Endothelial cell of umbilical vein (primary cell): ENCODE measurements at regions not wholly inside any gene's neighbourhood (a gene's known extent, or its start where the extent isn't known, plus 50 kb on each side); places are given as distances from the start of the nearest gene placed in this dataset.

Experiments
- BruUV-seq: library from RNA; stranded (reverse); fragments of 400-500 nt; replicated peaks from 2 replicates; lab custom pipeline; 2021; lab: Mats Ljungman, UMichigan
- CTCF ChIA-PET: fragments of 300-600, 350-600 bp; sonication (Branson Sonifier 250); formaldehyde crosslinking; loops from one replicate; lab custom pipeline; 2021; ENCODE audit warnings: antibody characterized with exemption, inconsistent platforms; lab: Charles Lee
- POLR2A ChIA-PET: fragments of 300-600, 350-600 bp; sonication (Branson Sonifier 250); formaldehyde crosslinking; loops from one replicate; lab custom pipeline; 2021; ENCODE audit warnings: antibody characterized with exemption, inconsistent platforms; lab: Charles Lee
- DNase-seq: peaks from one replicate; pipeline ENCODE4 v3.0.0-alpha.2; 2011; ENCODE audit warnings: low read depth, low spot score
- FAIRE-seq: peaks from 2 replicates; lab custom pipeline; 2011; peaks lifted over from hg19 to GRCh38; lab: Jason Lieb, UNC
- H2AFZ ChIP-seq: 2 replicates; pipeline ENCODE4 v1.6.0; 2012; ENCODE audit warnings: low read depth, low read length, control low read depth, inconsistent platforms
- H3K27ac ChIP-seq: 2 replicates; pipeline ENCODE4 v1.5.1; 2011; ENCODE audit warnings: low read depth, mild to moderate bottlenecking, control low read depth, low read length, moderate library complexity; ENCODE audit not compliant: insufficient read depth
- H3K27me3 ChIP-seq, 2 experiments: 2 replicates each; pipeline versions ENCODE4 v1.6.0 to v1.6.1; 2011; ENCODE audit warnings: low read length in 2 of 2, mixed read lengths in 1 of 2; ENCODE audit not compliant: control insufficient read depth in 2 of 2, insufficient read depth in 2 of 2
- H3K36me3 ChIP-seq, 2 experiments: 2 replicates in 1 of 2; 3 replicates in 1 of 2; pipeline ENCODE4 v1.5.1; 2011; ENCODE audit warnings: low read length in 2 of 2, mild to moderate bottlenecking in 1 of 2, moderate library complexity in 1 of 2; ENCODE audit not compliant: control insufficient read depth in 2 of 2, insufficient read depth in 2 of 2; ENCODE audit errors: extremely low read depth in 1 of 2
- H3K4me1 ChIP-seq: 3 replicates; pipeline ENCODE4 v1.5.1; 2011; ENCODE audit warnings: mild to moderate bottlenecking, low read length; ENCODE audit not compliant: control insufficient read depth, insufficient read depth; ENCODE audit errors: extremely low read depth
- H3K4me2 ChIP-seq: 2 replicates; pipeline ENCODE4 v1.6.1; 2011; ENCODE audit warnings: low read length, control low read depth, mixed read lengths; ENCODE audit not compliant: insufficient read depth
- H3K4me3 ChIP-seq, 3 experiments: fragments of 200-600 bp in 1 of 3; sonication (generic), shearing (Covaris generic) in 1 of 3; replicated peaks in 1 of 3; 2 replicates each; pipeline ENCODE4 v1.5.1; 2011 to 2016; ENCODE audit warnings: control low read depth in 3 of 3, low read length in 3 of 3, mild to moderate bottlenecking in 2 of 3, inconsistent platforms in 1 of 3, low read depth in 1 of 3, moderate library complexity in 1 of 3; ENCODE audit not compliant: insufficient read depth in 1 of 3
- H3K79me2 ChIP-seq: 2 replicates; pipeline ENCODE4 v1.6.0; 2012; ENCODE audit warnings: low read length, inconsistent platforms; ENCODE audit not compliant: control insufficient read depth, insufficient read depth
- H3K9ac ChIP-seq: replicated peaks from 2 replicates; pipeline ENCODE3; 2011; ENCODE audit warnings: low read length, control low read depth; ENCODE audit not compliant: insufficient read depth; ENCODE audit errors: extremely low read depth
- H3K9me1 ChIP-seq: replicated peaks from 3 replicates; pipeline ENCODE4 v1.6.0; 2011; ENCODE audit warnings: mild to moderate bottlenecking, low read length; ENCODE audit not compliant: control insufficient read depth, insufficient read depth; ENCODE audit errors: extremely low read depth
- H3K9me3 ChIP-seq: replicated peaks from 2 replicates; pipeline ENCODE4 v1.5.1; 2012; ENCODE audit warnings: low read length, inconsistent platforms; ENCODE audit not compliant: control insufficient read depth, insufficient read depth
- H4K20me1 ChIP-seq: replicated peaks from 2 replicates; pipeline ENCODE3; 2011; ENCODE audit warnings: mild to moderate bottlenecking, low read length; ENCODE audit not compliant: control insufficient read depth, insufficient read depth; ENCODE audit errors: extremely low read depth
- EZH2 ChIP-seq: IDR thresholded peaks from 2 replicates; pipeline ENCODE4 v1.6.1; 2012; ENCODE audit warnings: borderline replicate concordance, low read depth, mild to moderate bottlenecking, moderate library complexity, low read length, inconsistent platforms; ENCODE audit not compliant: severe bottlenecking
- FOS ChIP-seq: IDR thresholded peaks from 2 replicates; pipeline ENCODE4 v1.6.1; 2011; ENCODE audit warnings: mild to moderate bottlenecking, low read length, moderate library complexity, borderline replicate concordance; ENCODE audit not compliant: insufficient read depth
- GATA2 ChIP-seq: IDR thresholded peaks from 2 replicates; pipeline ENCODE4 v1.7.0; 2011; ENCODE audit warnings: low read depth, mild to moderate bottlenecking, moderate library complexity, mixed read lengths, low read length; ENCODE audit not compliant: insufficient read length, insufficient read depth
- JUN ChIP-seq: IDR thresholded peaks from 2 replicates; pipeline ENCODE4 v1.6.1; 2011; ENCODE audit warnings: borderline replicate concordance, low read depth; ENCODE audit not compliant: insufficient read length, insufficient read depth
- MAX ChIP-seq: IDR thresholded peaks from 2 replicates; pipeline ENCODE4 v1.6.1; 2011; ENCODE audit not compliant: insufficient read depth, insufficient read length
- MYC ChIP-seq: IDR thresholded peaks from one replicate; pipeline ENCODE4 v1.6.1; 2011; ENCODE audit warnings: mild to moderate bottlenecking, low read depth, low read length
- POLR2A ChIP-seq: IDR thresholded peaks from 2 replicates; pipeline ENCODE4 v1.6.1; 2012; ENCODE audit warnings: low read depth, mild to moderate bottlenecking, control low read depth, low read length
- POLR2AphosphoS5 ChIP-seq: IDR thresholded peaks from 2 replicates; pipeline ENCODE4 v1.6.1; 2012; ENCODE audit warnings: low read depth, mild to moderate bottlenecking, control low read depth, low read length, moderate library complexity; ENCODE audit not compliant: insufficient read depth
- dilution Hi-C: fragments of 300-500 bp; cut with MboI; formaldehyde crosslinking; loops from one replicate; pipeline ENCODE4 v1.15.0; 2019; ENCODE audit warnings: low sequenced_read_pairs; ENCODE audit not compliant: extremely low pct_ligation_motif_present
- intact Hi-C: fragments of 100-400 bp; cut with micrococcal nuclease; formaldehyde crosslinking; loops from one replicate; pipeline ENCODE4 v1.10.0; 2022
- TF ChIP-seq, protein P1 (sequence below), 2 donors: IDR thresholded peaks; 1 replicate in 1 of 2; 2 replicates in 1 of 2; pipeline ENCODE4 v1.5.1; 2011; ENCODE audit warnings: low read length in 2 of 2, mild to moderate bottlenecking in 2 of 2, moderate library complexity in 2 of 2, control low read depth in 1 of 2, inconsistent platforms in 1 of 2, low read depth in 1 of 2; ENCODE audit not compliant: insufficient read depth in 1 of 2; ENCODE audit errors: extremely low read depth in 1 of 2

- Histone ChIP-seq H2AFZ (no peak overlapping the region), H3K9me1 (no peaks in the 10 kb centered on the region), H3K27ac (no peak overlapping the region), H4K20me1 (no peaks in the 10 kb centered on the region), H3K36me3 (no peaks in the 10 kb centered on the region), H3K4me3 (no peak overlapping the region), H3K79me2 (no peaks in the 10 kb centered on the region), H3K9ac (no peak overlapping the region), H3K4me2 (no peak overlapping the region), H3K27me3 (no peaks in the 10 kb centered on the region), H3K4me1 (no peaks in the 10 kb centered on the region), H3K9me3 (no peaks in the 10 kb centered on the region)
- ChIA-PET CTCF (no interaction called here), POLR2A (no interaction called here)
- FAIRE-seq (no peak), DNase-seq (no peak)
- intact Hi-C loops (no loop called here), dilution Hi-C loops (no loop called here)
- no peak for TF ChIP-seq JUN
- no peak for TF ChIP-seq POLR2AphosphoS5
- TF ChIP-seq, protein P1, sequence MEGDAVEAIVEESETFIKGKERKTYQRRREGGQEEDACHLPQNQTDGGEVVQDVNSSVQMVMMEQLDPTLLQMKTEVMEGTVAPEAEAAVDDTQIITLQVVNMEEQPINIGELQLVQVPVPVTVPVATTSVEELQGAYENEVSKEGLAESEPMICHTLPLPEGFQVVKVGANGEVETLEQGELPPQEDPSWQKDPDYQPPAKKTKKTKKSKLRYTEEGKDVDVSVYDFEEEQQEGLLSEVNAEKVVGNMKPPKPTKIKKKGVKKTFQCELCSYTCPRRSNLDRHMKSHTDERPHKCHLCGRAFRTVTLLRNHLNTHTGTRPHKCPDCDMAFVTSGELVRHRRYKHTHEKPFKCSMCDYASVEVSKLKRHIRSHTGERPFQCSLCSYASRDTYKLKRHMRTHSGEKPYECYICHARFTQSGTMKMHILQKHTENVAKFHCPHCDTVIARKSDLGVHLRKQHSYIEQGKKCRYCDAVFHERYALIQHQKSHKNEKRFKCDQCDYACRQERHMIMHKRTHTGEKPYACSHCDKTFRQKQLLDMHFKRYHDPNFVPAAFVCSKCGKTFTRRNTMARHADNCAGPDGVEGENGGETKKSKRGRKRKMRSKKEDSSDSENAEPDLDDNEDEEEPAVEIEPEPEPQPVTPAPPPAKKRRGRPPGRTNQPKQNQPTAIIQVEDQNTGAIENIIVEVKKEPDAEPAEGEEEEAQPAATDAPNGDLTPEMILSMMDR (IDR thresholded peaks at IDR 0.05; ENCODE audit: extremely low read depth in 1 of 2, insufficient read depth in 1 of 2, low read depth in 1 of 2, low read length in 2 of 2) = no peak
- TF ChIP-seq POLR2A = no peak
- no peak for TF ChIP-seq FOS
- no peak for TF ChIP-seq MYC
- TF ChIP-seq EZH2 = no peak
- TF ChIP-seq GATA2 = no peak
- TF ChIP-seq MAX = no peak
- BruUV-seq = no TSS peak
Observed at GRCh38 chrX:20374900-20375438, 108.3 kb upstream of the RPS6KA3 start.
